Sigmoid colon (tissue), 4 donors: ENCODE measurements at regions not wholly inside any gene's neighbourhood (a gene's known extent, or its start where the extent isn't known, plus 50 kb on each side); places are given as distances from the start of the nearest gene placed in this dataset.

Source experiments
- CTCF ChIP-seq, 4 experiments: fragments of 450-650 bp in 3 of 4; fragments of 200-600 bp in 1 of 4; IDR thresholded peaks; one replicate each; pipeline ENCODE4 v1.5.1; 2016 to 2019; ENCODE audit warnings: antibody characterized with exemption in 4 of 4, mild to moderate bottlenecking in 3 of 4, moderate library complexity in 2 of 4
- POLR2A ChIP-seq, 2 donors: fragments of 450-650 bp; IDR thresholded peaks; one replicate each; pipeline ENCODE4 v1.6.1; 2016; ENCODE audit warnings: antibody characterized with exemption in 2 of 2, mild to moderate bottlenecking in 2 of 2, moderate library complexity in 2 of 2
- POLR2AphosphoS5 ChIP-seq, 4 donors: sonication (generic); formaldehyde crosslinking; IDR thresholded peaks; one replicate each; pipeline ENCODE4 v1.6.1; 2017; ENCODE audit warnings: antibody characterized with exemption in 4 of 4

DNA sequence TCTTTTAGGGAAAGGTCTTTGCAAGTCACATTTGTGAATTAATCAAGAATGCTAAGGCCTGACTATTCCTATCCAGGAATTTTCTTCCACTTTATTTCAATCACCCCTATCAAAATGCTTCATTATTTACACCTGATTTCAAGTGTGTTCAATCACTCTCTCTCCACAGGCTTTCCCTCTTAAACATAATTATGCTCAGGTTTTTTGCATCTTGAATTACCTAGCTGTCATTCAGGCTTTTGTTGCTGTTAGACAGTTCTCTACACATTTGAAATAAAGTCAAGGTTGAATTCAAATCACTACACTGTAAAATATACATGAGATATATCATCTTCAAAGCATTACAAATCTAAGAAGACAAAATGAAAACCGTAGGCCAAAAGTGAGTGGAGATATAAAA is 941.3 kb upstream of the SLITRK1 start:
- TF ChIP-seq CTCF (IDR thresholded peaks at IDR 0.05): no peak
- TF ChIP-seq POLR2A (IDR thresholded peaks at IDR 0.05): no peak
- TF ChIP-seq POLR2AphosphoS5 (IDR thresholded peaks at IDR 0.05): no peak
